GM12878 (cell line): ENCODE measurements at regions not wholly inside any gene's neighbourhood (a gene's known extent, or its start where the extent isn't known, plus 50 kb on each side); places are given as distances from the start of the nearest gene placed in this dataset.

Source experiments
- ATAC-seq: fragments of 200-7000 bp; cut with Tn5 transposase; 3 replicates; pipeline ENCODE4 v1.9.1; 2020; ENCODE audit warnings: mild to moderate bottlenecking, moderate library complexity
- BruUV-seq: library from RNA; stranded (reverse); fragments of 400-500 nt; replicated peaks from 2 replicates; lab custom pipeline; 2021; lab: Mats Ljungman, UMichigan
- CTCF ChIA-PET: fragments of 300-600 bp; sonication (Branson Sonifier 250); formaldehyde crosslinking; extraction: SDS; loops from one replicate; lab custom pipeline; 2021; ENCODE audit warnings: inconsistent platforms; lab: Yijun Ruan, JAX
- POLR2A ChIA-PET: fragments of 350-600 bp; formaldehyde crosslinking; extraction: SDS; loops from one replicate; lab custom pipeline; 2021; ENCODE audit warnings: inconsistent platforms; lab: Charles Lee
- RAD21 ChIA-PET: fragments of 300-600 bp; sonication (Branson Sonifier 250); formaldehyde crosslinking; loops from one replicate; lab custom pipeline; 2023; ENCODE audit warnings: antibody characterized with exemption; ENCODE audit not compliant: unreplicated experiment; lab: Charles Lee
- SMC1A ChIA-PET: fragments of 300-600 bp; sonication (Branson Sonifier 250); formaldehyde crosslinking; loops from one replicate; lab custom pipeline; 2023; ENCODE audit not compliant: unreplicated experiment, uncharacterized antibody; lab: Charles Lee
- DNase-seq: peaks from one replicate; pipeline ENCODE4 v3.0.0-alpha.2; 2011; ENCODE audit warnings: low read depth, low spot score
- FAIRE-seq: peaks from 3 replicates; lab custom pipeline; 2011; peaks lifted over from hg19 to GRCh38; lab: Jason Lieb, UNC
- H2AFZ ChIP-seq: 2 replicates; pipeline ENCODE4 v1.6.0; 2011; ENCODE audit warnings: low read depth, low read length, control low read depth; ENCODE audit not compliant: control insufficient read depth
- H3K27ac ChIP-seq: 2 replicates; pipeline ENCODE4 v1.5.1; 2011; ENCODE audit warnings: control low read depth; ENCODE audit not compliant: control insufficient read depth, insufficient read depth
- H3K27me3 ChIP-seq, 2 experiments: replicated peaks in 1 of 2; 2 replicates each; pipeline versions ENCODE4 v1.6.0 to v1.6.1; 2011; ENCODE audit warnings: low read length in 1 of 2; ENCODE audit not compliant: control insufficient read depth in 2 of 2, insufficient read depth in 2 of 2
- H3K36me3 ChIP-seq, 2 experiments: 2 replicates each; pipeline ENCODE4 v1.5.1; 2011; ENCODE audit warnings: low read length in 1 of 2; ENCODE audit not compliant: control insufficient read depth in 2 of 2, insufficient read depth in 2 of 2
- H3K4me1 ChIP-seq: 2 replicates; pipeline ENCODE4 v1.6.1; 2011; ENCODE audit warnings: mild to moderate bottlenecking, low read length, moderate library complexity, mixed read lengths; ENCODE audit not compliant: control insufficient read depth, insufficient read depth
- H3K4me2 ChIP-seq: 2 replicates; pipeline ENCODE4 v1.6.0; 2011; ENCODE audit warnings: control low read depth; ENCODE audit not compliant: control insufficient read depth, insufficient read depth
- H3K4me3 ChIP-seq: fragments of 200-600 bp; sonication (generic); 2 replicates; pipeline ENCODE4 v1.5.1; 2016
- H3K79me2 ChIP-seq: 2 replicates; pipeline ENCODE4 v1.6.0; 2011; ENCODE audit warnings: low read length; ENCODE audit not compliant: control insufficient read depth, insufficient read depth
- H3K9ac ChIP-seq: 2 replicates; pipeline ENCODE4 v1.8.0; 2011; ENCODE audit warnings: low read length, control low read depth, mixed read lengths; ENCODE audit not compliant: control insufficient read depth, insufficient read depth
- H3K9me3 ChIP-seq: replicated peaks from 3 replicates; pipeline ENCODE4 v1.5.1; 2011; ENCODE audit warnings: mild to moderate bottlenecking, low read length; ENCODE audit not compliant: control insufficient read depth, insufficient read depth
- H4K20me1 ChIP-seq: 2 replicates; pipeline ENCODE4 v1.6.0; 2011; ENCODE audit not compliant: control insufficient read depth, insufficient read depth
- BCL11A ChIP-seq: IDR thresholded peaks from 2 replicates; pipeline ENCODE4 v1.6.1; 2011; ENCODE audit warnings: low read depth, low read length
- CREM ChIP-seq: IDR thresholded peaks from 2 replicates; pipeline ENCODE4 v1.6.1; 2014; ENCODE audit warnings: antibody characterized with exemption, low read depth
- FOXM1 ChIP-seq: IDR thresholded peaks from 2 replicates; pipeline ENCODE4 v1.6.1; 2012; ENCODE audit warnings: low read depth, mild to moderate bottlenecking, inconsistent platforms, low read length, moderate library complexity
- GATAD2B ChIP-seq: fragments of 450-650 bp; conservative IDR thresholded peaks from 2 replicates; pipeline ENCODE4 v1.6.1; 2017; ENCODE audit warnings: low read depth, mild to moderate bottlenecking, moderate library complexity
- HDAC6 ChIP-seq: fragments of 200-600 bp; sonication (generic); IDR thresholded peaks from one replicate; pipeline ENCODE4 v1.8.0; 2017; ENCODE audit warnings: antibody characterized with exemption; ENCODE audit not compliant: unreplicated experiment
- NBN ChIP-seq: fragments of 450-650 bp; IDR thresholded peaks from 2 replicates; pipeline ENCODE4 v1.6.1; 2016
- PAX8 ChIP-seq: fragments of 450-650 bp; IDR thresholded peaks from 2 replicates; pipeline ENCODE4 v1.6.1; 2017; ENCODE audit warnings: mild to moderate bottlenecking, moderate library complexity
- POLR2A ChIP-seq: IDR thresholded peaks from 2 replicates; pipeline ENCODE4 v1.6.1; 2011; ENCODE audit warnings: low read depth, mild to moderate bottlenecking, low read length
- RELA ChIP-seq: fragments of 450-650 bp; IDR thresholded peaks from 2 replicates; pipeline ENCODE4 v1.8.0; 2014; ENCODE audit warnings: borderline replicate concordance; ENCODE audit not compliant: partially characterized antibody
- SMARCA5 ChIP-seq: fragments of 450-650 bp; IDR thresholded peaks from 2 replicates; pipeline ENCODE4 v1.6.1; 2017; ENCODE audit warnings: mild to moderate bottlenecking
- ZSCAN29 ChIP-seq: fragments of 450-650 bp; IDR thresholded peaks from 2 replicates; pipeline ENCODE4 v1.6.1; 2017; ENCODE audit warnings: mild to moderate bottlenecking, moderate library complexity
- whole genome bisulfite sequencing: methylation state at CpG from one replicate; pipeline ENCODE4 v1.1.6; 2016; ENCODE audit warnings: low lambda C conversion rate; ENCODE audit not compliant: insufficient replicate concordance, insufficient coverage; ENCODE audit errors: missing lambda C conversion rate; 5-methylcytosine and 5-hydroxymethylcytosine counted together
- in situ Hi-C: fragments of 300-500 bp; cut with MboI; formaldehyde crosslinking; loops from 9 replicates; pipeline ENCODE4 v1.14.3; 2018; ENCODE audit warnings: mixed read lengths
- intact Hi-C: fragments of 100-400 bp; cut with micrococcal nuclease; formaldehyde crosslinking; loops from one replicate; pipeline ENCODE4 v1.14.2; 2022; ENCODE audit not compliant: unreplicated experiment
- TF ChIP-seq, protein P1 (sequence below): fragments of 150-350 bp; IDR thresholded peaks from 2 replicates; pipeline ENCODE4 v1.6.1; 2014; ENCODE audit warnings: mild to moderate bottlenecking, low read depth, low read length
- TF ChIP-seq, protein P2 (sequence below): IDR thresholded peaks from 2 replicates; pipeline ENCODE4 v1.6.1; 2011; ENCODE audit warnings: low read depth, mild to moderate bottlenecking, low read length, moderate library complexity, borderline replicate concordance; ENCODE audit errors: extremely low read depth
- TF ChIP-seq, protein P3 (sequence below): fragments of 450-650 bp; IDR thresholded peaks from 2 replicates; pipeline ENCODE4 v1.6.1; 2018; ENCODE audit warnings: borderline replicate concordance, mild to moderate bottlenecking; ENCODE audit not compliant: partially characterized antibody

DNA sequence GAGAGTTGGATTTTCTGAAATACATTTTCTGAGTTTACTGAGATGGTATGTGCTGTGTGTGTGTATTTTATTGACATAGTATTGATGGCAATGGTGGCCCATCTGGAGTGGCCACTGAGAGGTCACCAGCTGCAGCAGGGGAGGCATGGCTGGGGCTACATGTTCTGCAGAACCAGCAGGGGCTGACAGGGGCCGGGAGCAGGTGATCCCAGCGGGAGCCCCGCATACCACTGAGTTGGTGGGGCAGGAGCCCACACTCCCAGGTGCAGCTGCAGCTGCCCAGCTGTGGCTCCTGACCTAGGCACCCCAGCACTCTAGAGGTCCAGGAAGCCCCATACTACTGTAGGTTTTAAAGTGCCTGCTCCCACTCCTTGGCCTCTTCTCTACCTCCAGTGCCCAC lies 1044.2 kb upstream of the CDH9 start:
- Histone ChIP-seq H3K4me1 (no peaks in the 10 kb centered on the region), H3K27ac (no peak overlapping the region), H3K36me3 (no peaks in the 10 kb centered on the region), H3K4me3 (no peak overlapping the region), H3K27me3 (no peaks in the 10 kb centered on the region), H2AFZ (no peak overlapping the region), H3K9me3 (no peaks in the 10 kb centered on the region), H3K79me2 (no peaks in the 10 kb centered on the region), H3K4me2 (no peak overlapping the region), H4K20me1 (no peaks in the 10 kb centered on the region), H3K9ac (no peak overlapping the region)
- ChIA-PET POLR2A (no interaction called here), RAD21 (no interaction called here), SMC1A (interaction anchor here (0.5 kb wide), 1 partner anchor 1518 kb away, joined by 3 read pairs; no protein-coding TSS in a partner anchor), CTCF (no interaction called here)
- FAIRE-seq (no peak), ATAC-seq (no peak), DNase-seq (no peak)
- BruUV-seq = no TSS peak
- WGBS = 24% methylated on average over 3 of the region's 3 CpGs
- no peak for TF ChIP-seq SMARCA5
- no peak for TF ChIP-seq RELA
- TF ChIP-seq, protein P1, sequence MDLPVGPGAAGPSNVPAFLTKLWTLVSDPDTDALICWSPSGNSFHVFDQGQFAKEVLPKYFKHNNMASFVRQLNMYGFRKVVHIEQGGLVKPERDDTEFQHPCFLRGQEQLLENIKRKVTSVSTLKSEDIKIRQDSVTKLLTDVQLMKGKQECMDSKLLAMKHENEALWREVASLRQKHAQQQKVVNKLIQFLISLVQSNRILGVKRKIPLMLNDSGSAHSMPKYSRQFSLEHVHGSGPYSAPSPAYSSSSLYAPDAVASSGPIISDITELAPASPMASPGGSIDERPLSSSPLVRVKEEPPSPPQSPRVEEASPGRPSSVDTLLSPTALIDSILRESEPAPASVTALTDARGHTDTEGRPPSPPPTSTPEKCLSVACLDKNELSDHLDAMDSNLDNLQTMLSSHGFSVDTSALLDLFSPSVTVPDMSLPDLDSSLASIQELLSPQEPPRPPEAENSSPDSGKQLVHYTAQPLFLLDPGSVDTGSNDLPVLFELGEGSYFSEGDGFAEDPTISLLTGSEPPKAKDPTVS = no peak
- no peak for TF ChIP-seq GATAD2B
- no peak for TF ChIP-seq BCL11A
- no peak for TF ChIP-seq CREM
- TF ChIP-seq ZSCAN29 = no peak
- TF ChIP-seq, protein P2, sequence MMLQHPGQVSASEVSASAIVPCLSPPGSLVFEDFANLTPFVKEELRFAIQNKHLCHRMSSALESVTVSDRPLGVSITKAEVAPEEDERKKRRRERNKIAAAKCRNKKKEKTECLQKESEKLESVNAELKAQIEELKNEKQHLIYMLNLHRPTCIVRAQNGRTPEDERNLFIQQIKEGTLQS = no peak
- TF ChIP-seq POLR2A = no peak
- TF ChIP-seq PAX8 = no peak
- no peak for TF ChIP-seq NBN
- TF ChIP-seq HDAC6 = no peak
- TF ChIP-seq, protein P3, sequence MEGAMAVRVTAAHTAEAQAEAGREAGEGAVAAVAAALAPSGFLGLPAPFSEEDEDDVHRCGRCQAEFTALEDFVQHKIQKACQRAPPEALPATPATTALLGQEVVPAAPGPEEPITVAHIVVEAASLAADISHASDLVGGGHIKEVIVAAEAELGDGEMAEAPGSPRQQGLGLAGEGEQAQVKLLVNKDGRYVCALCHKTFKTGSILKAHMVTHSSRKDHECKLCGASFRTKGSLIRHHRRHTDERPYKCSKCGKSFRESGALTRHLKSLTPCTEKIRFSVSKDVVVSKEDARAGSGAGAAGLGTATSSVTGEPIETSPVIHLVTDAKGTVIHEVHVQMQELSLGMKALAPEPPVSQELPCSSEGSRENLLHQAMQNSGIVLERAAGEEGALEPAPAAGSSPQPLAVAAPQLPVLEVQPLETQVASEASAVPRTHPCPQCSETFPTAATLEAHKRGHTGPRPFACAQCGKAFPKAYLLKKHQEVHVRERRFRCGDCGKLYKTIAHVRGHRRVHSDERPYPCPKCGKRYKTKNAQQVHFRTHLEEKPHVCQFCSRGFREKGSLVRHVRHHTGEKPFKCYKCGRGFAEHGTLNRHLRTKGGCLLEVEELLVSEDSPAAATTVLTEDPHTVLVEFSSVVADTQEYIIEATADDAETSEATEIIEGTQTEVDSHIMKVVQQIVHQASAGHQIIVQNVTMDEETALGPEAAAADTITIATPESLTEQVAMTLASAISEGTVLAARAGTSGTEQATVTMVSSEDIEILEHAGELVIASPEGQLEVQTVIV = no peak
- TF ChIP-seq FOXM1 = no peak
- in situ Hi-C loops = no loop called here
- intact Hi-C loops = no loop called here
